A673 (cell line): ENCODE measurements at regions not wholly inside any gene's neighbourhood (a gene's known extent, or its start where the extent isn't known, plus 50 kb on each side); places are given as distances from the start of the nearest gene placed in this dataset.

ENCODE experiments used
- BruUV-seq: library from RNA; stranded (reverse); fragments of 400-500 nt; replicated peaks from 2 replicates; lab custom pipeline; 2021; lab: Mats Ljungman, UMichigan
- CTCF ChIA-PET: fragments of 300-600 bp; sonication (Branson Sonifier 250); formaldehyde crosslinking; loops from one replicate; lab custom pipeline; 2022; ENCODE audit warnings: antibody characterized with exemption; lab: Charles Lee
- POLR2A ChIA-PET: fragments of 300-600 bp; sonication (Branson Sonifier 250); formaldehyde crosslinking; loops from one replicate; lab custom pipeline; 2022; ENCODE audit warnings: antibody characterized with exemption; ENCODE audit not compliant: low non-redundant PET; lab: Charles Lee
- DNase-seq: peaks from one replicate; pipeline ENCODE4 v3.0.0-alpha.2; 2015; ENCODE audit warnings: low spot score
- H3K27ac ChIP-seq: fragments of 200-600 bp; sonication (generic); 2 replicates; pipeline ENCODE4 v1.5.1; 2016; ENCODE audit warnings: mixed run types, low read depth, mild to moderate bottlenecking, mixed read lengths, antibody characterized with exemption, low read length; ENCODE audit not compliant: poor library complexity, severe bottlenecking
- H3K27me3 ChIP-seq: fragments of 200-600 bp; sonication (generic); replicated peaks from 2 replicates; pipeline ENCODE4 v1.6.1; 2017; ENCODE audit warnings: mixed run types, low read depth, mild to moderate bottlenecking, mixed read lengths, antibody characterized with exemption, low read length; ENCODE audit not compliant: insufficient read depth, poor library complexity
- H3K36me3 ChIP-seq: fragments of 200-600 bp; sonication (generic); 2 replicates; pipeline ENCODE4 v1.6.1; 2016; ENCODE audit warnings: mixed run types, mild to moderate bottlenecking, mixed read lengths, antibody characterized with exemption, low read length; ENCODE audit not compliant: insufficient read depth, poor library complexity, severe bottlenecking
- H3K4me1 ChIP-seq: fragments of 200-600 bp; sonication (generic); 2 replicates; pipeline ENCODE4 v1.6.1; 2017; ENCODE audit warnings: mixed run types, mild to moderate bottlenecking, mixed read lengths, antibody characterized with exemption, low read length; ENCODE audit not compliant: insufficient read depth, poor library complexity, severe bottlenecking
- H3K4me3 ChIP-seq: fragments of 200-600 bp; sonication (generic); 2 replicates; pipeline ENCODE4 v1.5.1; 2016; ENCODE audit warnings: low read depth, mixed run types, mild to moderate bottlenecking, mixed read lengths, low read length; ENCODE audit not compliant: poor library complexity, severe bottlenecking
- H3K9me3 ChIP-seq: fragments of 200-600 bp; sonication (generic); 2 replicates; pipeline ENCODE4 v1.6.1; 2016; ENCODE audit warnings: mixed run types, low read depth, mild to moderate bottlenecking, mixed read lengths, antibody characterized with exemption, low read length; ENCODE audit not compliant: poor library complexity, severe bottlenecking
- EZH2 ChIP-seq: fragments of 200-600 bp; sonication (generic); IDR thresholded peaks from 2 replicates; pipeline ENCODE4 v1.6.1; 2017; ENCODE audit warnings: borderline replicate concordance, low read depth, mild to moderate bottlenecking, mixed read lengths, antibody characterized with exemption, low read length; ENCODE audit not compliant: poor library complexity, severe bottlenecking
- intact Hi-C: fragments of 100-400 bp; cut with micrococcal nuclease; formaldehyde crosslinking; loops from one replicate; pipeline ENCODE4 v1.10.0; 2022; ENCODE audit not compliant: unreplicated experiment
- TF ChIP-seq, protein P1 (sequence below): fragments of 300-800, 200-600 bp; sonication (generic); conservative IDR thresholded peaks from 2 replicates; pipeline ENCODE4 v1.5.1; 2017; ENCODE audit warnings: low read depth, mild to moderate bottlenecking, antibody characterized with exemption, low read length, moderate library complexity, mixed read lengths

DNA sequence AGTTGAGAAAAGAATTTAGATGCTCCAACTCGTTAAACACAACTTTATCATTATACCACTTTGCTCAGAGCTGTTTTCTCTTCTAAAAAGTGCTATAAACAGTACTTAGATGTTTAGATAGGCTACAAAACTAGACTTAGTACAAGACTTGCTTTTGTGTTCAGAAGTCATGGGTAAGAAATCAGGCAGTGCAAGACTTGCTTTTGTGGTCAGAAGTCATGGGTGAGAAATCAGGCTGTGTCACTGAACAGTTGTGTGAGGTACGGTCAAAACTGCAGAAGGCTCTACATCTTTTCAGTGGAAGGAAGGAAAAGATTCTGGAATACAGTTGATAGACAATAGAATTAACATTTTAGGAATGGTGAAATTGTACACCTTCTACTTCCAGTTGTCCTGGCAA lies 239.7 kb downstream of the DNAJB9 start:
- H3K4me1 ChIP-seq = no peaks in the 10 kb centered on the region
- no peak for TF ChIP-seq EZH2
- TF ChIP-seq, protein P1, sequence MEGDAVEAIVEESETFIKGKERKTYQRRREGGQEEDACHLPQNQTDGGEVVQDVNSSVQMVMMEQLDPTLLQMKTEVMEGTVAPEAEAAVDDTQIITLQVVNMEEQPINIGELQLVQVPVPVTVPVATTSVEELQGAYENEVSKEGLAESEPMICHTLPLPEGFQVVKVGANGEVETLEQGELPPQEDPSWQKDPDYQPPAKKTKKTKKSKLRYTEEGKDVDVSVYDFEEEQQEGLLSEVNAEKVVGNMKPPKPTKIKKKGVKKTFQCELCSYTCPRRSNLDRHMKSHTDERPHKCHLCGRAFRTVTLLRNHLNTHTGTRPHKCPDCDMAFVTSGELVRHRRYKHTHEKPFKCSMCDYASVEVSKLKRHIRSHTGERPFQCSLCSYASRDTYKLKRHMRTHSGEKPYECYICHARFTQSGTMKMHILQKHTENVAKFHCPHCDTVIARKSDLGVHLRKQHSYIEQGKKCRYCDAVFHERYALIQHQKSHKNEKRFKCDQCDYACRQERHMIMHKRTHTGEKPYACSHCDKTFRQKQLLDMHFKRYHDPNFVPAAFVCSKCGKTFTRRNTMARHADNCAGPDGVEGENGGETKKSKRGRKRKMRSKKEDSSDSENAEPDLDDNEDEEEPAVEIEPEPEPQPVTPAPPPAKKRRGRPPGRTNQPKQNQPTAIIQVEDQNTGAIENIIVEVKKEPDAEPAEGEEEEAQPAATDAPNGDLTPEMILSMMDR = no peak
- BruUV-seq = no TSS peak
- no peaks in the 10 kb centered on the region for H3K9me3 ChIP-seq
- DNase-seq = no peak
- no peak overlapping the region for H3K27ac ChIP-seq
- H3K27me3 ChIP-seq = no peaks in the 10 kb centered on the region
- no peak overlapping the region for H3K4me3 ChIP-seq
- ChIA-PET CTCF (no interaction called here), POLR2A (no interaction called here)
- H3K36me3 ChIP-seq = no peaks in the 10 kb centered on the region
- intact Hi-C loops = loop anchor here (10.0 kb wide), 1 partner anchor 265 kb away; no protein-coding TSS in a partner anchor

DNA sequence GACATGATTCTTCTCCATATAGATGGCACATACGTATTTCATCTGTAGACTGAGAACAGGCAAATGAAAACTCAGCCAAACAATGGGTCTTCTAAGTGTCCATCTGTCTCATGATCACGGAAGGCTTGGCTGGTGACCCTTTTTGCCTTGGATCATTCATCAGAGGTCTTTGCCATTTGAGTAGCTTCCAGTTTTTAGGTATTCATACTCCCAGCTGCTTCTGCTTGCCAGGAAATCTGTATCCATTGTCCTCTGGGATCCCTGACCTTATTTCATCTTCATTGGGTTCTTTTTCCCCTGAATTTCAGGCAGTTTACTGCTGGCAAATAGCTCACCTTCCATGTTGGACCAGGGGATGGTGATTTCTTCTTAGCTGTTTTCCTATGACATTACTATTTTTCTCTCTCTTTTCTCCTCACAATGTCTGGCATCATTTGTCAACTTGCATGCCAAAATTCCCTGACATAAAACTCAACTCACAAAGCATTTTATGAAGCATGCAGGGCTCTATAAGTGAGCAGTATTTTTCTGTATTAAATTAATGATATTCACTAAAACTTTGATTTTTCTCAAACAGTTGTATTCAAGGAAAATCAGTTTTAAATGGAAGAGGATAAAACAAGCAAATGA lies 241.2 kb downstream of the DNAJB9 start:
- intact Hi-C loops = no loop called here
- TF ChIP-seq, protein P1 = no peak
- TF ChIP-seq EZH2 = no peak
- Histone ChIP-seq H3K4me1 (no peaks in the 10 kb centered on the region), H3K4me3 (no peak overlapping the region), H3K36me3 (no peaks in the 10 kb centered on the region), H3K27ac (no peak overlapping the region), H3K9me3 (no peaks in the 10 kb centered on the region), H3K27me3 (no peaks in the 10 kb centered on the region)
- ChIA-PET CTCF (no interaction called here), POLR2A (no interaction called here)
- DNase-seq = no peak
- BruUV-seq = no TSS peak

DNA sequence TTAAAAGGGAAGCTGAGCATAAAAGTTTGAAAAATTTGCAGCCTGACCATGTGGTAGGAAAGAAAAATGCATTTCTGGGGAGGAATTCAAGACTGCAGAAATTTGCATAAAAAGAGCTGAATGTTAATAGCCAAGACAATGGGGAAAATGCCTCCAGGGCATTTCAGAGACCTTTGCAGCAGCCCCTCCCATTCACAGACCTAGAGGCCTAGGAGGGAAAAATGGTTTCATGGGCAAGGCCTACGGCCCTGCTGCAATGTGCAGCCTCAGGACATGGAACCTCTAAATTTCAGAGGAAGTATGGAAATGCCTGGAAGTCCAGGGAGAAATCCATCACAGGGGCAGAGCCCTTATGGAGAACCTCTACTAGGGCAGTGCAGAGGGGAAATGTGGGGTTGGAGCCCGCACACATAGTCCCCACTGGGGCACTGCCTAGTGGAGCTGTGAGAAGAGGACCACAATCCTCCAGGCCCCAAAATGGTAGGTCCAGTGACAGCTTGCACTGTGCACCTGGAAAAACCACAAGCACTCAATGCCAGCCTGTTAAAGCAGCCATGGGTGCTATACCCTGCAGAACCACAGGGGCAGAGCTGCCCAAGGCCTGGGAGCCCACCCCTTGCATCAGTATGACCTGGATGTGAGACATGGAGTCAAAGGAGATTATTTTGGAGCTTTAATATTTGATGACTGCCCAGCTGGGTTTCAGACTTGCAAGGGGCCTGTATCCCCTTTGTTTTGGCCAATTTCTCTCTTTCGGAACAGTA lies 243.8 kb downstream of the DNAJB9 start:
- Histone ChIP-seq H3K27me3 (no peaks in the 10 kb centered on the region), H3K36me3 (no peaks in the 10 kb centered on the region), H3K9me3 (no peaks in the 10 kb centered on the region), H3K4me1 (no peaks in the 10 kb centered on the region), H3K27ac (no peak overlapping the region), H3K4me3 (no peak overlapping the region)
- POLR2A ChIA-PET = no interaction called here
- DNase-seq = no peak
- TF ChIP-seq EZH2 = no peak
- TF ChIP-seq, protein P1 = peak; percentile 21; the same call in 1 of the 2 replicates
- BruUV-seq = no TSS peak
- intact Hi-C loops = no loop called here
- CTCF ChIA-PET = no interaction called here
